ENCODE measurements at regions not wholly inside any gene's neighbourhood (a gene's known extent, or its start where the extent isn't known, plus 50 kb on each side); places are given as distances from the start of the nearest gene placed in this dataset.

- ChIA-PET POLR2A (no interaction called here), CTCF (no interaction called here), RAD21 (ENCODE audit: low non-redundant PET in 1 of 2, low total read pairs in 2 of 2, uncharacterized antibody in 2 of 2, unreplicated experiment in 2 of 2) (no interaction called here)
- H3K9me3 ChIP-seq (ENCODE audit: control insufficient read depth in 1 of 2, insufficient read depth in 1 of 2, low read depth in 1 of 2, low read length in 2 of 2) = no peaks in the 10 kb centered on the region
- H3K9ac ChIP-seq (ENCODE audit: low read length) = no peak overlapping the region
- H4K20me1 ChIP-seq (ENCODE audit: insufficient read depth) = no peaks in the 10 kb centered on the region
- H3K27me3 ChIP-seq (ENCODE audit: insufficient read depth, low read length) = no peaks in the 10 kb centered on the region
- no peak for TF ChIP-seq ELF1 (IDR thresholded peaks at IDR 0.05; ENCODE audit: borderline replicate concordance, low read depth)
- no peak for TF ChIP-seq SIN3A (IDR thresholded peaks at IDR 0.05; ENCODE audit: low read depth)
- TF ChIP-seq, protein P1, sequence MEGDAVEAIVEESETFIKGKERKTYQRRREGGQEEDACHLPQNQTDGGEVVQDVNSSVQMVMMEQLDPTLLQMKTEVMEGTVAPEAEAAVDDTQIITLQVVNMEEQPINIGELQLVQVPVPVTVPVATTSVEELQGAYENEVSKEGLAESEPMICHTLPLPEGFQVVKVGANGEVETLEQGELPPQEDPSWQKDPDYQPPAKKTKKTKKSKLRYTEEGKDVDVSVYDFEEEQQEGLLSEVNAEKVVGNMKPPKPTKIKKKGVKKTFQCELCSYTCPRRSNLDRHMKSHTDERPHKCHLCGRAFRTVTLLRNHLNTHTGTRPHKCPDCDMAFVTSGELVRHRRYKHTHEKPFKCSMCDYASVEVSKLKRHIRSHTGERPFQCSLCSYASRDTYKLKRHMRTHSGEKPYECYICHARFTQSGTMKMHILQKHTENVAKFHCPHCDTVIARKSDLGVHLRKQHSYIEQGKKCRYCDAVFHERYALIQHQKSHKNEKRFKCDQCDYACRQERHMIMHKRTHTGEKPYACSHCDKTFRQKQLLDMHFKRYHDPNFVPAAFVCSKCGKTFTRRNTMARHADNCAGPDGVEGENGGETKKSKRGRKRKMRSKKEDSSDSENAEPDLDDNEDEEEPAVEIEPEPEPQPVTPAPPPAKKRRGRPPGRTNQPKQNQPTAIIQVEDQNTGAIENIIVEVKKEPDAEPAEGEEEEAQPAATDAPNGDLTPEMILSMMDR (IDR thresholded peaks at IDR 0.05 in 2 of 3, conservative IDR thresholded peaks at IDR 0.05 in 1 of 3; ENCODE audit: borderline replicate concordance in 1 of 3, insufficient read depth in 1 of 3, low read depth in 2 of 3, low read length in 2 of 3) = no peak
- TF ChIP-seq FOSL1 (IDR thresholded peaks at IDR 0.05; ENCODE audit: low read depth) = no peak
- TF ChIP-seq SRF (IDR thresholded peaks at IDR 0.05; ENCODE audit: low read depth) = no peak
- no peak for TF ChIP-seq POLR2A (IDR thresholded peaks at IDR 0.05; ENCODE audit: borderline replicate concordance, extremely low read depth, insufficient read depth, insufficient read length)
- TF ChIP-seq CBX3 (IDR thresholded peaks at IDR 0.05; ENCODE audit: low read depth) = no peak
- TF ChIP-seq TCF7L2 (IDR thresholded peaks at IDR 0.05; ENCODE audit: borderline replicate concordance, extremely low read depth, insufficient read depth, insufficient read length) = no peak
- no peak for TF ChIP-seq EGR1 (IDR thresholded peaks at IDR 0.05; ENCODE audit: low read depth)
- TF ChIP-seq POLR2AphosphoS5 (IDR thresholded peaks at IDR 0.05; ENCODE audit: low read depth, low read length) = no peak
- TF ChIP-seq, protein P2, sequence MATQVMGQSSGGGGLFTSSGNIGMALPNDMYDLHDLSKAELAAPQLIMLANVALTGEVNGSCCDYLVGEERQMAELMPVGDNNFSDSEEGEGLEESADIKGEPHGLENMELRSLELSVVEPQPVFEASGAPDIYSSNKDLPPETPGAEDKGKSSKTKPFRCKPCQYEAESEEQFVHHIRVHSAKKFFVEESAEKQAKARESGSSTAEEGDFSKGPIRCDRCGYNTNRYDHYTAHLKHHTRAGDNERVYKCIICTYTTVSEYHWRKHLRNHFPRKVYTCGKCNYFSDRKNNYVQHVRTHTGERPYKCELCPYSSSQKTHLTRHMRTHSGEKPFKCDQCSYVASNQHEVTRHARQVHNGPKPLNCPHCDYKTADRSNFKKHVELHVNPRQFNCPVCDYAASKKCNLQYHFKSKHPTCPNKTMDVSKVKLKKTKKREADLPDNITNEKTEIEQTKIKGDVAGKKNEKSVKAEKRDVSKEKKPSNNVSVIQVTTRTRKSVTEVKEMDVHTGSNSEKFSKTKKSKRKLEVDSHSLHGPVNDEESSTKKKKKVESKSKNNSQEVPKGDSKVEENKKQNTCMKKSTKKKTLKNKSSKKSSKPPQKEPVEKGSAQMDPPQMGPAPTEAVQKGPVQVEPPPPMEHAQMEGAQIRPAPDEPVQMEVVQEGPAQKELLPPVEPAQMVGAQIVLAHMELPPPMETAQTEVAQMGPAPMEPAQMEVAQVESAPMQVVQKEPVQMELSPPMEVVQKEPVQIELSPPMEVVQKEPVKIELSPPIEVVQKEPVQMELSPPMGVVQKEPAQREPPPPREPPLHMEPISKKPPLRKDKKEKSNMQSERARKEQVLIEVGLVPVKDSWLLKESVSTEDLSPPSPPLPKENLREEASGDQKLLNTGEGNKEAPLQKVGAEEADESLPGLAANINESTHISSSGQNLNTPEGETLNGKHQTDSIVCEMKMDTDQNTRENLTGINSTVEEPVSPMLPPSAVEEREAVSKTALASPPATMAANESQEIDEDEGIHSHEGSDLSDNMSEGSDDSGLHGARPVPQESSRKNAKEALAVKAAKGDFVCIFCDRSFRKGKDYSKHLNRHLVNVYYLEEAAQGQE (IDR thresholded peaks at IDR 0.05; ENCODE audit: low read depth) = no peak
- no peak for TF ChIP-seq JUND (IDR thresholded peaks at IDR 0.05)
- no peak for TF ChIP-seq YY1 (IDR thresholded peaks at IDR 0.05; ENCODE audit: extremely low read depth, insufficient replicate concordance, low read depth, low read length)
- no peak for TF ChIP-seq EZH2 (IDR thresholded peaks at IDR 0.05)
- ATAC-seq (no peak), DNase-seq (ENCODE audit: low read depth, low spot score) (no peak)
- H3K9me2 ChIP-seq (ENCODE audit: insufficient read depth) = no peaks in the 10 kb centered on the region
- BruUV-seq (replicated peaks) = no TSS peak
- no peaks in the 10 kb centered on the region for H3K36me3 ChIP-seq (ENCODE audit: control insufficient read depth in 1 of 2, insufficient read depth in 2 of 2, low read length in 2 of 2)
- H3K4me1 ChIP-seq (ENCODE audit: control insufficient read depth in 1 of 2, insufficient read depth in 2 of 2, low read length in 2 of 2) = no peaks in the 10 kb centered on the region
- no peak overlapping the region for H3K4me3 ChIP-seq (replicated peaks in 1 of 2; ENCODE audit: low read depth in 1 of 2, low read length in 2 of 2)
- H3K79me2 ChIP-seq (ENCODE audit: insufficient read depth, low read length) = no peaks in the 10 kb centered on the region
- no peak overlapping the region for H3K4me2 ChIP-seq (ENCODE audit: low read length)
- no peak overlapping the region for H3K27ac ChIP-seq (ENCODE audit: low read depth, low read length)
- intact Hi-C loops (cut with micrococcal nuclease) = no loop called here
- H2AFZ ChIP-seq (ENCODE audit: low read depth, low read length, poor library complexity, severe bottlenecking) = no peak overlapping the region
These were observed 343.8 kb upstream of the SLC10A2 start for GRCh38 chr13:103410002-103410401.

Measured in HCT116 (cell line).